ENCODE measurements at regions not wholly inside any gene's neighbourhood (a gene's known extent, or its start where the extent isn't known, plus 50 kb on each side); places are given as distances from the start of the nearest gene placed in this dataset.

GRCh38 chr15:53389271-53390037 lies 370.0 kb downstream of the WDR72 start:
- no peaks in the 10 kb centered on the region for H3K27me3 ChIP-seq (replicated peaks in 1 of 2; ENCODE audit: control insufficient read depth in 2 of 2, extremely low read depth in 1 of 2, insufficient read depth in 2 of 2, low read length in 1 of 2)
- peaks cover 0 to 5% (median 0%) of the 10 kb centered on the region in 3 donors for H3K9me3 Mint-ChIP-seq
- no peaks in the 10 kb centered on the region for H3K9me3 ChIP-seq
- DNase-seq = no peak
- H3K36me3 ChIP-seq (ENCODE audit: control insufficient read depth in 2 of 2, extremely low read depth in 1 of 2, insufficient read depth in 1 of 2, low read length in 1 of 2) = no peaks in the 10 kb centered on the region
- 67% methylated on average over 1 of the region's 15 CpGs for WGBS (ENCODE audit: insufficient coverage)
- H3K4me3 Mint-ChIP-seq = no peak overlapping the region
- no peaks in the 10 kb centered on the region for H3K4me1 ChIP-seq (ENCODE audit: control insufficient read depth in 1 of 2, extremely low read depth in 1 of 2, insufficient read depth in 2 of 2, low read length in 2 of 2)
- H3K4me3 ChIP-seq (ENCODE audit: control insufficient read depth in 1 of 2, extremely low read depth in 1 of 2, low read length in 1 of 2) = no peak overlapping the region
- H3K36me3 Mint-ChIP-seq = no peaks in the 10 kb centered on the region
- H3K4me1 Mint-ChIP-seq = no peaks in the 10 kb centered on the region
- ChIA-PET POLR2A (no interaction called here), CTCF (interaction anchor here in 1 of 2 donors (0.6 kb wide), 1 partner anchor 29 kb away, joined by 3 read pairs; no protein-coding TSS in a partner anchor)
- H3K27ac ChIP-seq (ENCODE audit: low read length) = no peak overlapping the region
- H3K27me3 Mint-ChIP-seq = peaks cover 3 to 4% of the 10 kb centered on the region in 2 donors
- no peak for ATAC-seq (replicated peaks in 1 of 4)
- H3K27ac Mint-ChIP-seq = no peak overlapping the region

- ATAC-seq (replicated peaks in 1 of 4) (no peak), DNase-seq (no peak)
- peaks cover 0 to 7% (median 0%) of the 10 kb centered on the region in 3 donors for H3K9me3 Mint-ChIP-seq
- Histone ChIP-seq H3K9me3 (no peaks in the 10 kb centered on the region), H3K36me3 (ENCODE audit: control insufficient read depth in 2 of 2, extremely low read depth in 1 of 2, insufficient read depth in 1 of 2, low read length in 1 of 2) (no peaks in the 10 kb centered on the region), H3K4me1 (ENCODE audit: control insufficient read depth in 1 of 2, extremely low read depth in 1 of 2, insufficient read depth in 2 of 2, low read length in 2 of 2) (no peaks in the 10 kb centered on the region), H3K27me3 (replicated peaks in 1 of 2; ENCODE audit: control insufficient read depth in 2 of 2, extremely low read depth in 1 of 2, insufficient read depth in 2 of 2, low read length in 1 of 2) (no peaks in the 10 kb centered on the region), H3K27ac (ENCODE audit: low read length) (no peak overlapping the region), H3K4me3 (ENCODE audit: control insufficient read depth in 1 of 2, extremely low read depth in 1 of 2, low read length in 1 of 2) (no peak overlapping the region)
- no peaks in the 10 kb centered on the region for H3K36me3 Mint-ChIP-seq
- POLR2A ChIA-PET = no interaction called here
- no peak overlapping the region for H3K4me3 Mint-ChIP-seq
- no peaks in the 10 kb centered on the region for H3K4me1 Mint-ChIP-seq
- 83% methylated on average over 3 of the region's 3 CpGs for WGBS (ENCODE audit: insufficient coverage)
- CTCF ChIA-PET = no interaction called here
- H3K27ac Mint-ChIP-seq = no peak overlapping the region
- peaks cover 3 to 4% of the 10 kb centered on the region in 2 donors for H3K27me3 Mint-ChIP-seq
These were observed 375.0 kb downstream of the WDR72 start for GRCh38 chr15:53384417-53384816.

- H3K36me3 Mint-ChIP-seq = no peaks in the 10 kb centered on the region
- no peaks in the 10 kb centered on the region for H3K27me3 ChIP-seq (replicated peaks in 1 of 2; ENCODE audit: control insufficient read depth in 2 of 2, extremely low read depth in 1 of 2, insufficient read depth in 2 of 2, low read length in 1 of 2)
- ChIA-PET POLR2A (no interaction called here), CTCF (no interaction called here)
- no peaks in the 10 kb centered on the region for H3K27me3 Mint-ChIP-seq
- ATAC-seq (replicated peaks in 1 of 4) (no peak), DNase-seq (no peak)
- H3K27ac ChIP-seq (ENCODE audit: low read length) = no peak overlapping the region
- H3K4me3 ChIP-seq (ENCODE audit: control insufficient read depth in 1 of 2, extremely low read depth in 1 of 2, low read length in 1 of 2) = no peak overlapping the region
- H3K27ac Mint-ChIP-seq = no peak overlapping the region
- H3K4me1 Mint-ChIP-seq = no peaks in the 10 kb centered on the region
- H3K36me3 ChIP-seq (ENCODE audit: control insufficient read depth in 2 of 2, extremely low read depth in 1 of 2, insufficient read depth in 1 of 2, low read length in 1 of 2) = no peaks in the 10 kb centered on the region
- H3K4me1 ChIP-seq (ENCODE audit: control insufficient read depth in 1 of 2, extremely low read depth in 1 of 2, insufficient read depth in 2 of 2, low read length in 2 of 2) = no peaks in the 10 kb centered on the region
- no peaks in the 10 kb centered on the region for H3K9me3 Mint-ChIP-seq
- no peaks in the 10 kb centered on the region for H3K9me3 ChIP-seq
- WGBS (ENCODE audit: insufficient coverage) = 82% methylated on average over 2 of the region's 4 CpGs
- H3K4me3 Mint-ChIP-seq = no peak overlapping the region
These were observed 381.2 kb downstream of the WDR72 start for GRCh38 chr15:53378096-53378800.

- CTCF ChIA-PET = no interaction called here
- H3K4me3 ChIP-seq (ENCODE audit: control insufficient read depth in 1 of 2, extremely low read depth in 1 of 2, low read length in 1 of 2) = no peak overlapping the region
- no peak overlapping the region for H3K4me3 Mint-ChIP-seq
- H3K36me3 ChIP-seq (ENCODE audit: control insufficient read depth in 2 of 2, extremely low read depth in 1 of 2, insufficient read depth in 1 of 2, low read length in 1 of 2) = no peaks in the 10 kb centered on the region
- H3K9me3 ChIP-seq = no peaks in the 10 kb centered on the region
- no peaks in the 10 kb centered on the region for H3K36me3 Mint-ChIP-seq
- H3K4me1 Mint-ChIP-seq = no peaks in the 10 kb centered on the region
- WGBS (ENCODE audit: insufficient coverage) = no CpG with 5 or more reads among the region's 1 CpG
- POLR2A ChIA-PET = no interaction called here
- H3K27me3 Mint-ChIP-seq = no peaks in the 10 kb centered on the region
- no peaks in the 10 kb centered on the region for H3K27me3 ChIP-seq (replicated peaks in 1 of 2; ENCODE audit: control insufficient read depth in 2 of 2, extremely low read depth in 1 of 2, insufficient read depth in 2 of 2, low read length in 1 of 2)
- ATAC-seq (replicated peaks in 1 of 4) (no peak), DNase-seq (no peak)
- no peak overlapping the region for H3K27ac Mint-ChIP-seq
- no peaks in the 10 kb centered on the region for H3K4me1 ChIP-seq (ENCODE audit: control insufficient read depth in 1 of 2, extremely low read depth in 1 of 2, insufficient read depth in 2 of 2, low read length in 2 of 2)
- H3K9me3 Mint-ChIP-seq = peaks cover 3 to 19% (median 11%) of the 10 kb centered on the region in 3 donors
- no peak overlapping the region for H3K27ac ChIP-seq (ENCODE audit: low read length)
These were observed 391.7 kb downstream of the WDR72 start for GRCh38 chr15:53367740-53368139.

GRCh38 chr15:53360881-53361280 lies 398.6 kb downstream of the WDR72 start:
- WGBS (ENCODE audit: insufficient coverage) = 93% methylated on average over 2 of the region's 4 CpGs
- Mint-ChIP-seq H3K9me3 (no peaks in the 10 kb centered on the region), H3K36me3 (no peaks in the 10 kb centered on the region), H3K4me1 (no peaks in the 10 kb centered on the region), H3K27me3 (no peaks in the 10 kb centered on the region), H3K4me3 (no peak overlapping the region), H3K27ac (no peak overlapping the region)
- no peak overlapping the region for H3K27ac ChIP-seq (ENCODE audit: low read length)
- H3K4me3 ChIP-seq (ENCODE audit: control insufficient read depth in 1 of 2, extremely low read depth in 1 of 2, low read length in 1 of 2) = no peak overlapping the region
- H3K36me3 ChIP-seq (ENCODE audit: control insufficient read depth in 2 of 2, extremely low read depth in 1 of 2, insufficient read depth in 1 of 2, low read length in 1 of 2) = no peaks in the 10 kb centered on the region
- H3K4me1 ChIP-seq (ENCODE audit: control insufficient read depth in 1 of 2, extremely low read depth in 1 of 2, insufficient read depth in 2 of 2, low read length in 2 of 2) = no peaks in the 10 kb centered on the region
- H3K9me3 ChIP-seq = no peaks in the 10 kb centered on the region
- H3K27me3 ChIP-seq (replicated peaks in 1 of 2; ENCODE audit: control insufficient read depth in 2 of 2, extremely low read depth in 1 of 2, insufficient read depth in 2 of 2, low read length in 1 of 2) = no peaks in the 10 kb centered on the region
- POLR2A ChIA-PET = interaction anchor here in 1 of 2 donors (0.7 kb wide), 1 partner anchor 15 kb away, joined by 4 read pairs; no protein-coding TSS in a partner anchor
- DNase-seq (no peak), ATAC-seq (replicated peaks in 1 of 4) (no peak)
- CTCF ChIA-PET = no interaction called here

- Mint-ChIP-seq H3K36me3 (no peaks in the 10 kb centered on the region), H3K9me3 (peaks cover 0 to 3% (median 0%) of the 10 kb centered on the region in 3 donors), H3K4me3 (no peak overlapping the region), H3K4me1 (no peaks in the 10 kb centered on the region), H3K27me3 (no peaks in the 10 kb centered on the region), H3K27ac (no peak overlapping the region)
- no peak for DNase-seq
- H3K4me1 ChIP-seq (ENCODE audit: control insufficient read depth in 1 of 2, extremely low read depth in 1 of 2, insufficient read depth in 2 of 2, low read length in 2 of 2) = no peaks in the 10 kb centered on the region
- POLR2A ChIA-PET = interaction anchor here in 1 of 2 donors (0.7 kb wide), 1 partner anchor 100 kb away, joined by 3 read pairs; no protein-coding TSS in a partner anchor
- CTCF ChIA-PET = no interaction called here
- no peaks in the 10 kb centered on the region for H3K27me3 ChIP-seq (replicated peaks in 1 of 2; ENCODE audit: control insufficient read depth in 2 of 2, extremely low read depth in 1 of 2, insufficient read depth in 2 of 2, low read length in 1 of 2)
- no peak overlapping the region for H3K4me3 ChIP-seq (ENCODE audit: control insufficient read depth in 1 of 2, extremely low read depth in 1 of 2, low read length in 1 of 2)
- no peaks in the 10 kb centered on the region for H3K36me3 ChIP-seq (ENCODE audit: control insufficient read depth in 2 of 2, extremely low read depth in 1 of 2, insufficient read depth in 1 of 2, low read length in 1 of 2)
- H3K9me3 ChIP-seq = no peaks in the 10 kb centered on the region
- H3K27ac ChIP-seq (ENCODE audit: low read length) = no peak overlapping the region
- 80% methylated on average over 1 of the region's 2 CpGs for WGBS (ENCODE audit: insufficient coverage)
- no peak for ATAC-seq (replicated peaks in 1 of 4)
These were observed 400.4 kb downstream of the WDR72 start for GRCh38 chr15:53359038-53359437.

Measured in T-cell (primary cell).